Loucy (cell line): ENCODE measurements at regions not wholly inside any gene's neighbourhood (a gene's known extent, or its start where the extent isn't known, plus 50 kb on each side); places are given as distances from the start of the nearest gene placed in this dataset.

Source experiments
- H2AFZ ChIP-seq: fragments of 200-600 bp; sonication (generic); 2 replicates; pipeline ENCODE4 v1.6.0; 2016; ENCODE audit warnings: antibody characterized with exemption, mild to moderate bottlenecking, low read length, moderate library complexity
- H3F3A ChIP-seq: fragments of 200-600 bp; 2 replicates; pipeline ENCODE4 v1.6.0; 2016; ENCODE audit warnings: antibody characterized with exemption, low read depth, mild to moderate bottlenecking
- H3K27me3 ChIP-seq: fragments of 200-600 bp; sonication (generic); 2 replicates; pipeline ENCODE4 v1.6.1; 2014; ENCODE audit warnings: low read length, mild to moderate bottlenecking; ENCODE audit not compliant: insufficient read depth, poor library complexity, severe bottlenecking
- H3K36me3 ChIP-seq: fragments of 200-600 bp; sonication (generic); 2 replicates; pipeline ENCODE4 v1.6.1; 2016; ENCODE audit warnings: low read length; ENCODE audit not compliant: insufficient read depth
- H3K4me1 ChIP-seq: fragments of 200-600 bp; sonication (generic); 2 replicates; pipeline ENCODE4 v1.5.1; 2014; ENCODE audit warnings: low read length, mild to moderate bottlenecking; ENCODE audit not compliant: insufficient read depth, poor library complexity, severe bottlenecking
- H3K4me2 ChIP-seq: fragments of 200-600 bp; sonication (generic); 2 replicates; pipeline ENCODE4 v1.6.0; 2014; ENCODE audit warnings: antibody characterized with exemption, low read length, low read depth, mild to moderate bottlenecking; ENCODE audit not compliant: poor library complexity, severe bottlenecking
- H3K4me3 ChIP-seq: fragments of 200-600 bp; sonication (generic); 2 replicates; pipeline ENCODE4 v1.5.1; 2014; ENCODE audit warnings: low read length, mild to moderate bottlenecking, mixed read lengths; ENCODE audit not compliant: poor library complexity, severe bottlenecking
- H3K79me2 ChIP-seq: fragments of 200-600 bp; sonication (generic); 2 replicates; pipeline ENCODE4 v1.6.1; 2014; ENCODE audit warnings: low read length; ENCODE audit not compliant: insufficient read depth
- H3K9ac ChIP-seq: fragments of 200-600 bp; sonication (generic); 2 replicates; pipeline ENCODE4 v1.6.0; 2014; ENCODE audit warnings: mild to moderate bottlenecking, low read depth, low read length, moderate library complexity; ENCODE audit not compliant: poor library complexity, severe bottlenecking
- H3K9me2 ChIP-seq: fragments of 200-600 bp; sonication (generic); replicated peaks from 2 replicates; pipeline ENCODE4 v1.6.1; 2016; ENCODE audit warnings: low read depth, low read length, mixed read lengths
- H3K9me3 ChIP-seq: fragments of 200-600 bp; sonication (generic); 2 replicates; pipeline ENCODE4 v1.6.1; 2014; ENCODE audit warnings: mild to moderate bottlenecking, antibody characterized with exemption, low read length, low read depth; ENCODE audit not compliant: insufficient read depth
- H4K20me1 ChIP-seq: fragments of 200-600 bp; sonication (generic); 2 replicates; pipeline ENCODE4 v1.6.0; 2014; ENCODE audit warnings: antibody characterized with exemption, low read length, mild to moderate bottlenecking; ENCODE audit not compliant: insufficient read depth, poor library complexity, severe bottlenecking
- EZH2phosphoT487 ChIP-seq: fragments of 200-600 bp; IDR thresholded peaks from 2 replicates; pipeline ENCODE4 v1.6.1; 2018; ENCODE audit warnings: antibody characterized with exemption, mild to moderate bottlenecking, moderate library complexity, borderline replicate concordance
- TF ChIP-seq, protein P1 (sequence below): fragments of 200-600 bp; sonication (generic); conservative IDR thresholded peaks from 2 replicates; pipeline ENCODE4 v1.5.1; 2014; ENCODE audit warnings: mild to moderate bottlenecking, antibody characterized with exemption, low read length

GRCh38 chr1:5740450-5740849 lies 251.8 kb downstream of the NPHP4 start:
- TF ChIP-seq, protein P1, sequence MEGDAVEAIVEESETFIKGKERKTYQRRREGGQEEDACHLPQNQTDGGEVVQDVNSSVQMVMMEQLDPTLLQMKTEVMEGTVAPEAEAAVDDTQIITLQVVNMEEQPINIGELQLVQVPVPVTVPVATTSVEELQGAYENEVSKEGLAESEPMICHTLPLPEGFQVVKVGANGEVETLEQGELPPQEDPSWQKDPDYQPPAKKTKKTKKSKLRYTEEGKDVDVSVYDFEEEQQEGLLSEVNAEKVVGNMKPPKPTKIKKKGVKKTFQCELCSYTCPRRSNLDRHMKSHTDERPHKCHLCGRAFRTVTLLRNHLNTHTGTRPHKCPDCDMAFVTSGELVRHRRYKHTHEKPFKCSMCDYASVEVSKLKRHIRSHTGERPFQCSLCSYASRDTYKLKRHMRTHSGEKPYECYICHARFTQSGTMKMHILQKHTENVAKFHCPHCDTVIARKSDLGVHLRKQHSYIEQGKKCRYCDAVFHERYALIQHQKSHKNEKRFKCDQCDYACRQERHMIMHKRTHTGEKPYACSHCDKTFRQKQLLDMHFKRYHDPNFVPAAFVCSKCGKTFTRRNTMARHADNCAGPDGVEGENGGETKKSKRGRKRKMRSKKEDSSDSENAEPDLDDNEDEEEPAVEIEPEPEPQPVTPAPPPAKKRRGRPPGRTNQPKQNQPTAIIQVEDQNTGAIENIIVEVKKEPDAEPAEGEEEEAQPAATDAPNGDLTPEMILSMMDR: no peak
- no peak for TF ChIP-seq EZH2phosphoT487
- H3K4me1 ChIP-seq: peaks cover 34% of the 10 kb centered on the region

GRCh38 chr1:5739561-5740078 lies 252.6 kb downstream of the NPHP4 start:
- Histone ChIP-seq H4K20me1 (no peaks in the 10 kb centered on the region), H3K4me2 (peak overlapping the region; percentile 57)
- TF ChIP-seq, protein P1: no peak
- TF ChIP-seq EZH2phosphoT487: no peak

More at GRCh38 chr1:5740450-5740849, 251.8 kb downstream of the NPHP4 start:
- Histone ChIP-seq H3K36me3 (no peaks in the 10 kb centered on the region), H2AFZ (no peak overlapping the region), H3K4me3 (no peak overlapping the region), H3K9me3 (no peaks in the 10 kb centered on the region), H4K20me1 (no peaks in the 10 kb centered on the region), H3K4me2 (peak overlapping the region; percentile 57), H3K27me3 (no peaks in the 10 kb centered on the region), H3K9me2 (no peaks in the 10 kb centered on the region), H3K9ac (no peak overlapping the region), H3K79me2 (no peaks in the 10 kb centered on the region), H3F3A (no peaks in the 10 kb centered on the region)

DNA sequence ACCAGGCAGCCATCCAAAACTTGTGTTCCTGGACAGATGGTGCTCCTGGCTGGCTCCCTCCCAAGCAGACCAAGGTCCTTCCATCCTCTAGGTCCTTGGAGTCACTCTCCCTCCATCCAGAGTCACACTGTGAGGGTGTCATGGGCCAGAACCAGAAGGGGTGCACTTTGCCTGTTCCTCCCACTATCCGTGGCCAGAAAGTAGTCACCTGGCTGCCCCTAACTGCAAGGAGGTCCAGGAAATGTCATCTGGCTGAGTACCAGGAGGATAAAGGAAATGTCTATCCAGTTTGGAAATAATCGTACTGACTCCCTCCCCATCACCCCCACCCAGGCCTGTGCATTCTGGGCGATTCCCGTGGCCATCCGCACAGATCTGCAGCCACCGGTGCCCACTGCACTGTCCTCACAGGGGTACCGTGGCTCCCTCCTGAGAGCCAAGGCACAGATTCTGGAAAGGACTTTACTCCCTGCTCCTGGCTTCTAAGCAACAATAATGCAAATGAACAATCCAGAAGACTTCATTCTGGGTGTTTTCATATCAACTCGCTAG lies 253.2 kb downstream of the NPHP4 start:
- Histone ChIP-seq H3F3A (no peaks in the 10 kb centered on the region), H3K4me1 (peaks cover 34% of the 10 kb centered on the region), H3K27me3 (no peaks in the 10 kb centered on the region), H2AFZ (no peak overlapping the region), H3K9me2 (no peaks in the 10 kb centered on the region), H3K4me3 (no peak overlapping the region), H3K36me3 (no peaks in the 10 kb centered on the region), H3K4me2 (no peak overlapping the region), H3K79me2 (no peaks in the 10 kb centered on the region), H3K9me3 (no peaks in the 10 kb centered on the region), H4K20me1 (no peaks in the 10 kb centered on the region), H3K9ac (no peak overlapping the region)
- TF ChIP-seq EZH2phosphoT487: no peak
- TF ChIP-seq, protein P1: no peak

More at GRCh38 chr1:5739561-5740078, 252.6 kb downstream of the NPHP4 start:
- Histone ChIP-seq H3K9me2 (no peaks in the 10 kb centered on the region), H3K36me3 (no peaks in the 10 kb centered on the region), H3K79me2 (no peaks in the 10 kb centered on the region), H3K9ac (no peak overlapping the region), H3F3A (no peaks in the 10 kb centered on the region), H3K4me1 (peaks cover 34% of the 10 kb centered on the region), H3K9me3 (no peaks in the 10 kb centered on the region), H3K4me3 (no peak overlapping the region), H2AFZ (no peak overlapping the region), H3K27me3 (no peaks in the 10 kb centered on the region)
